ENCODE measurements at regions not wholly inside any gene's neighbourhood (a gene's known extent, or its start where the extent isn't known, plus 50 kb on each side); places are given as distances from the start of the nearest gene placed in this dataset.

DNA sequence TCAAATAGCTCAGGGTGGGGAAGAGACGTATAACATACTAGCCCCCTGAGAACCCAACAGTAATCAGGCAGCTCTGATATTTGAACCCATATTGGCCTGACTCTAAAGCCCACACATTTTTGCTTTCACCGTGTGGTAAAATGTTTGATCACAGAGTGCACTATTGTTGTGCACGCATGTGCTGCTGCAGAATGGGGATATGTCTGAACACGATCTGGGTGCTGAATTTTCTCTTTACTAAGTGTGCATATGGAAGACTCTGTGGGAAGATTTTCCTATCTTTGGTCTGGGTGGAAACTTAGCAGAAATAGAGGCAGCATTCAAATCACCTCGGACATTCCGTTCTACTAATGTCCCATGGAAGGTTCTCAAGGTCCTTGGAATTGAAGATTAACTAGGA, 800.1 kb downstream of the TFAP2A start:
- BruUV-seq (replicated peaks), result no TSS peak
- Histone ChIP-seq H3K27ac (ENCODE audit: low read depth, low read length) (no peak overlapping the region), H4K20me1 (ENCODE audit: insufficient read depth) (no peaks in the 10 kb centered on the region), H3K4me1 (ENCODE audit: control insufficient read depth in 1 of 2, insufficient read depth in 2 of 2, low read length in 2 of 2) (no peaks in the 10 kb centered on the region), H3K79me2 (ENCODE audit: insufficient read depth, low read length) (no peaks in the 10 kb centered on the region), H3K4me3 (replicated peaks in 1 of 2; ENCODE audit: low read depth in 1 of 2, low read length in 2 of 2) (no peak overlapping the region), H2AFZ (ENCODE audit: low read depth, low read length, poor library complexity, severe bottlenecking) (no peak overlapping the region), H3K36me3 (ENCODE audit: control insufficient read depth in 1 of 2, insufficient read depth in 2 of 2, low read length in 2 of 2) (no peaks in the 10 kb centered on the region), H3K9me2 (ENCODE audit: insufficient read depth) (no peaks in the 10 kb centered on the region), H3K9me3 (ENCODE audit: control insufficient read depth in 1 of 2, insufficient read depth in 1 of 2, low read depth in 1 of 2, low read length in 2 of 2) (no peaks in the 10 kb centered on the region), H3K4me2 (ENCODE audit: low read length) (no peak overlapping the region), H3K9ac (ENCODE audit: low read length) (no peak overlapping the region), H3K27me3 (ENCODE audit: insufficient read depth, low read length) (no peaks in the 10 kb centered on the region)
- POLR2A ChIA-PET, result no interaction called here
- ATAC-seq, result no peak
- CTCF ChIA-PET, result no interaction called here
- RAD21 ChIA-PET (ENCODE audit: low non-redundant PET in 1 of 2, low total read pairs in 2 of 2, uncharacterized antibody in 2 of 2, unreplicated experiment in 2 of 2), result no interaction called here
- TF ChIP-seq EGR1 (IDR thresholded peaks at IDR 0.05; ENCODE audit: low read depth) (no peak), CEBPB (IDR thresholded peaks at IDR 0.05; ENCODE audit: low read depth) (no peak), RAD21 (IDR thresholded peaks at IDR 0.05; ENCODE audit: low read depth) (no peak), POLR2AphosphoS5 (IDR thresholded peaks at IDR 0.05; ENCODE audit: low read depth, low read length) (no peak), YY1 (IDR thresholded peaks at IDR 0.05; ENCODE audit: extremely low read depth, insufficient replicate concordance, low read depth, low read length) (no peak), EZH2phosphoT487 (IDR thresholded peaks at IDR 0.05; ENCODE audit: borderline replicate concordance) (no peak), FOSL1 (IDR thresholded peaks at IDR 0.05; ENCODE audit: low read depth) (no peak), JUND (IDR thresholded peaks at IDR 0.05) (no peak), TCF7L2 (IDR thresholded peaks at IDR 0.05; ENCODE audit: borderline replicate concordance, extremely low read depth, insufficient read depth, insufficient read length) (no peak), ELF1 (IDR thresholded peaks at IDR 0.05; ENCODE audit: borderline replicate concordance, low read depth) (no peak), POLR2A (IDR thresholded peaks at IDR 0.05; ENCODE audit: borderline replicate concordance, extremely low read depth, insufficient read depth, insufficient read length) (no peak)
- TF ChIP-seq, protein P1, sequence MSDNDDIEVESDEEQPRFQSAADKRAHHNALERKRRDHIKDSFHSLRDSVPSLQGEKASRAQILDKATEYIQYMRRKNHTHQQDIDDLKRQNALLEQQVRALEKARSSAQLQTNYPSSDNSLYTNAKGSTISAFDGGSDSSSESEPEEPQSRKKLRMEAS (IDR thresholded peaks at IDR 0.05), result no peak
- TF ChIP-seq, protein P2, sequence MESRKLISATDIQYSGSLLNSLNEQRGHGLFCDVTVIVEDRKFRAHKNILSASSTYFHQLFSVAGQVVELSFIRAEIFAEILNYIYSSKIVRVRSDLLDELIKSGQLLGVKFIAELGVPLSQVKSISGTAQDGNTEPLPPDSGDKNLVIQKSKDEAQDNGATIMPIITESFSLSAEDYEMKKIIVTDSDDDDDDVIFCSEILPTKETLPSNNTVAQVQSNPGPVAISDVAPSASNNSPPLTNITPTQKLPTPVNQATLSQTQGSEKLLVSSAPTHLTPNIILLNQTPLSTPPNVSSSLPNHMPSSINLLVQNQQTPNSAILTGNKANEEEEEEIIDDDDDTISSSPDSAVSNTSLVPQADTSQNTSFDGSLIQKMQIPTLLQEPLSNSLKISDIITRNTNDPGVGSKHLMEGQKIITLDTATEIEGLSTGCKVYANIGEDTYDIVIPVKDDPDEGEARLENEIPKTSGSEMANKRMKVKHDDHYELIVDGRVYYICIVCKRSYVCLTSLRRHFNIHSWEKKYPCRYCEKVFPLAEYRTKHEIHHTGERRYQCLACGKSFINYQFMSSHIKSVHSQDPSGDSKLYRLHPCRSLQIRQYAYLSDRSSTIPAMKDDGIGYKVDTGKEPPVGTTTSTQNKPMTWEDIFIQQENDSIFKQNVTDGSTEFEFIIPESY (IDR thresholded peaks at IDR 0.05; ENCODE audit: extremely low read depth, insufficient replicate concordance, low read length), result no peak
- TF ChIP-seq, protein P3, sequence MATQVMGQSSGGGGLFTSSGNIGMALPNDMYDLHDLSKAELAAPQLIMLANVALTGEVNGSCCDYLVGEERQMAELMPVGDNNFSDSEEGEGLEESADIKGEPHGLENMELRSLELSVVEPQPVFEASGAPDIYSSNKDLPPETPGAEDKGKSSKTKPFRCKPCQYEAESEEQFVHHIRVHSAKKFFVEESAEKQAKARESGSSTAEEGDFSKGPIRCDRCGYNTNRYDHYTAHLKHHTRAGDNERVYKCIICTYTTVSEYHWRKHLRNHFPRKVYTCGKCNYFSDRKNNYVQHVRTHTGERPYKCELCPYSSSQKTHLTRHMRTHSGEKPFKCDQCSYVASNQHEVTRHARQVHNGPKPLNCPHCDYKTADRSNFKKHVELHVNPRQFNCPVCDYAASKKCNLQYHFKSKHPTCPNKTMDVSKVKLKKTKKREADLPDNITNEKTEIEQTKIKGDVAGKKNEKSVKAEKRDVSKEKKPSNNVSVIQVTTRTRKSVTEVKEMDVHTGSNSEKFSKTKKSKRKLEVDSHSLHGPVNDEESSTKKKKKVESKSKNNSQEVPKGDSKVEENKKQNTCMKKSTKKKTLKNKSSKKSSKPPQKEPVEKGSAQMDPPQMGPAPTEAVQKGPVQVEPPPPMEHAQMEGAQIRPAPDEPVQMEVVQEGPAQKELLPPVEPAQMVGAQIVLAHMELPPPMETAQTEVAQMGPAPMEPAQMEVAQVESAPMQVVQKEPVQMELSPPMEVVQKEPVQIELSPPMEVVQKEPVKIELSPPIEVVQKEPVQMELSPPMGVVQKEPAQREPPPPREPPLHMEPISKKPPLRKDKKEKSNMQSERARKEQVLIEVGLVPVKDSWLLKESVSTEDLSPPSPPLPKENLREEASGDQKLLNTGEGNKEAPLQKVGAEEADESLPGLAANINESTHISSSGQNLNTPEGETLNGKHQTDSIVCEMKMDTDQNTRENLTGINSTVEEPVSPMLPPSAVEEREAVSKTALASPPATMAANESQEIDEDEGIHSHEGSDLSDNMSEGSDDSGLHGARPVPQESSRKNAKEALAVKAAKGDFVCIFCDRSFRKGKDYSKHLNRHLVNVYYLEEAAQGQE (IDR thresholded peaks at IDR 0.05; ENCODE audit: low read depth), result no peak
- DNase-seq (ENCODE audit: low read depth, low spot score), result no peak
- intact Hi-C loops (cut with micrococcal nuclease), result no loop called here
